ENCODE measurements at regions not wholly inside any gene's neighbourhood (a gene's known extent, or its start where the extent isn't known, plus 50 kb on each side); places are given as distances from the start of the nearest gene placed in this dataset.

- DNase-seq (ENCODE audit: low read depth, low spot score) = no peak
- no peak overlapping the region for H3K9ac ChIP-seq (ENCODE audit: control insufficient read depth, insufficient read depth, low read length)
- no peaks in the 10 kb centered on the region for H3K9me3 ChIP-seq (replicated peaks; ENCODE audit: control insufficient read depth, insufficient read depth, low read length)
- POLR2A ChIA-PET = no interaction called here
- no peaks in the 10 kb centered on the region for H3K36me3 ChIP-seq (ENCODE audit: control insufficient read depth in 2 of 2, insufficient read depth in 2 of 2, low read length in 1 of 2)
- H3K4me2 ChIP-seq (ENCODE audit: control insufficient read depth, insufficient read depth) = no peak overlapping the region
- no peaks in the 10 kb centered on the region for H3K79me2 ChIP-seq (ENCODE audit: control insufficient read depth, insufficient read depth, low read length)
- H4K20me1 ChIP-seq (ENCODE audit: control insufficient read depth, insufficient read depth) = no peaks in the 10 kb centered on the region
- no peak overlapping the region for H3K4me3 ChIP-seq
- intact Hi-C loops (cut with micrococcal nuclease; ENCODE audit: unreplicated experiment) (no loop called here), in situ Hi-C loops (cut with MboI) (no loop called here)
- H2AFZ ChIP-seq (ENCODE audit: control insufficient read depth, low read depth, low read length) = no peak overlapping the region
- TF ChIP-seq NRF1 (conservative IDR thresholded peaks at IDR 0.05; ENCODE audit: low read depth, low read length) (no peak), RFX5 (IDR thresholded peaks at IDR 0.05; ENCODE audit: low read depth, low read length) (no peak), CTCF (IDR thresholded peaks at IDR 0.05 in 2 of 3, conservative IDR thresholded peaks at IDR 0.05 in 1 of 3; ENCODE audit: control insufficient read depth in 2 of 3, extremely low read depth in 1 of 3, insufficient read depth in 1 of 3, low read depth in 3 of 3, low read length in 3 of 3) (no peak), SREBF2 (IDR thresholded peaks at IDR 0.05; ENCODE audit: low read length) (no peak), HDAC2 (IDR thresholded peaks at IDR 0.05) (no peak), ZZZ3 (IDR thresholded peaks at IDR 0.05; ENCODE audit: control insufficient read depth, insufficient read length, low read depth) (no peak), MYC (IDR thresholded peaks at IDR 0.05; ENCODE audit: insufficient read depth, insufficient read length, insufficient replicate concordance, low read length, severe bottlenecking) (no peak), ZSCAN29 (IDR thresholded peaks at IDR 0.05) (no peak), HCFC1 (IDR thresholded peaks at IDR 0.05; ENCODE audit: low read length) (no peak), ZNF207 (IDR thresholded peaks at IDR 0.05; ENCODE audit: borderline replicate concordance) (no peak), SMC3 (IDR thresholded peaks at IDR 0.05; ENCODE audit: borderline replicate concordance, low read length) (no peak)
- no TSS peak for BruUV-seq (replicated peaks)
- RAD21 ChIA-PET (ENCODE audit: unreplicated experiment) = no interaction called here
- ATAC-seq = no peak
- no peak for FAIRE-seq
- SMC1A ChIA-PET (ENCODE audit: uncharacterized antibody, unreplicated experiment) = no interaction called here
- H3K4me1 ChIP-seq (ENCODE audit: control insufficient read depth, insufficient read depth, low read length) = no peaks in the 10 kb centered on the region
- no peak overlapping the region for H3K27ac ChIP-seq (ENCODE audit: control insufficient read depth, insufficient read depth)
- 15% methylated on average over 4 of the region's 4 CpGs for whole genome bisulfite sequencing (ENCODE audit: insufficient coverage, insufficient replicate concordance, low lambda C conversion rate, missing lambda C conversion rate)
- H3K27me3 ChIP-seq (replicated peaks in 1 of 2; ENCODE audit: control insufficient read depth in 2 of 2, insufficient read depth in 2 of 2, low read length in 1 of 2) = no peaks in the 10 kb centered on the region
- CTCF ChIA-PET = no interaction called here
Measured at GRCh38 chr5:36452424-36453006, 150.8 kb upstream of the RANBP3L start.
